ENCODE measurements at regions not wholly inside any gene's neighbourhood (a gene's known extent, or its start where the extent isn't known, plus 50 kb on each side); places are given as distances from the start of the nearest gene placed in this dataset.

GRCh38 chr9:74236857-74237256, 260.3 kb upstream of the RORB start:
- TF ChIP-seq CTCF (IDR thresholded peaks at IDR 0.05) (no peak), POLR2A (IDR thresholded peaks at IDR 0.05) (no peak)
- WGBS, 2 donors, result 54 to 57% methylated on average over 2 of the region's 2 CpGs
- Histone ChIP-seq H3K27me3 (no peaks in the 10 kb centered on the region), H3K9me3 (no peaks in the 10 kb centered on the region), H3K27ac (no peak overlapping the region), H3K4me1 (no peaks in the 10 kb centered on the region), H3K36me3 (no peaks in the 10 kb centered on the region), H3K4me3 (no peak overlapping the region)
- intact Hi-C loops (cut with DNase I), result no loop called here
- DNase-seq, result no peak

- intact Hi-C loops (cut with DNase I), result no loop called here
- Histone ChIP-seq H3K27ac (no peak overlapping the region), H3K36me3 (no peaks in the 10 kb centered on the region), H3K9me3 (peaks cover 0 to 3% (median 0%) of the 10 kb centered on the region in 3 donors), H3K4me3 (no peak overlapping the region), H3K4me1 (no peaks in the 10 kb centered on the region), H3K27me3 (no peaks in the 10 kb centered on the region)
- WGBS, 2 donors, result 70 to 75% methylated on average over 3 of the region's 3 CpGs
- TF ChIP-seq POLR2A (IDR thresholded peaks at IDR 0.05), result no peak
- TF ChIP-seq CTCF (IDR thresholded peaks at IDR 0.05), result no peak
- no peak for DNase-seq
Observed at GRCh38 chr9:74245866-74246497, 251.2 kb upstream of the RORB start.

- H3K36me3 ChIP-seq, result no peaks in the 10 kb centered on the region
- no peak overlapping the region for H3K4me3 ChIP-seq
- DNase-seq, result no peak
- no peaks in the 10 kb centered on the region for H3K27me3 ChIP-seq
- H3K27ac ChIP-seq, result no peak overlapping the region
- intact Hi-C loops (cut with DNase I), result no loop called here
- no peaks in the 10 kb centered on the region for H3K9me3 ChIP-seq
- TF ChIP-seq POLR2A (IDR thresholded peaks at IDR 0.05) (no peak), CTCF (IDR thresholded peaks at IDR 0.05) (no peak)
- WGBS, 2 donors, result 38 to 46% methylated on average over 4 of the region's 4 CpGs
- H3K4me1 ChIP-seq, result no peaks in the 10 kb centered on the region
Observed at GRCh38 chr9:74255489-74255984, 241.6 kb upstream of the RORB start.

GRCh38 chr9:74275872-74276508, 221.1 kb upstream of the RORB start:
- H3K4me3 ChIP-seq, result no peak overlapping the region
- no peaks in the 10 kb centered on the region for H3K36me3 ChIP-seq
- H3K27me3 ChIP-seq, result no peaks in the 10 kb centered on the region
- 0 to 29% methylated on average over 1 of the region's 41 CpGs for WGBS, 2 donors
- H3K4me1 ChIP-seq, result no peaks in the 10 kb centered on the region
- no peak overlapping the region for H3K27ac ChIP-seq
- intact Hi-C loops (cut with DNase I), result no loop called here
- TF ChIP-seq CTCF (IDR thresholded peaks at IDR 0.05) (no peak), POLR2A (IDR thresholded peaks at IDR 0.05) (no peak)
- no peak for DNase-seq
- H3K9me3 ChIP-seq, result no peaks in the 10 kb centered on the region

GRCh38 chr9:74277532-74277931, 219.6 kb upstream of the RORB start:
- WGBS, 2 donors, result 45 to 63% methylated on average over 3 of the region's 3 CpGs
- Histone ChIP-seq H3K4me1 (no peaks in the 10 kb centered on the region), H3K36me3 (no peaks in the 10 kb centered on the region), H3K27me3 (no peaks in the 10 kb centered on the region), H3K9me3 (no peaks in the 10 kb centered on the region), H3K4me3 (no peak overlapping the region), H3K27ac (no peak overlapping the region)
- TF ChIP-seq CTCF (IDR thresholded peaks at IDR 0.05), result no peak
- no peak for TF ChIP-seq POLR2A (IDR thresholded peaks at IDR 0.05)
- intact Hi-C loops (cut with DNase I), result no loop called here
- DNase-seq, result no peak
